DMS114 treated with DMSO at 0.1 percent for 48 hours (cell line): ENCODE measurements at regions not wholly inside any gene's neighbourhood (a gene's known extent, or its start where the extent isn't known, plus 50 kb on each side); places are given as distances from the start of the nearest gene placed in this dataset.
"Not testable (repeated sequence)": the region's sequence is repeated elsewhere in the genome, so short reads cannot be mapped to it uniquely, and the experiment has no call there.

Source experiments
- DNase-seq: peaks from one replicate; lab custom pipeline; 2025; ENCODE audit not compliant: unreplicated experiment; lab: John Stamatoyannopoulos, UW

- DNase-seq = no peak
These were observed 436.6 kb upstream of the GBE1 start for GRCh38 chr3:82198009-82198408.

DNA sequence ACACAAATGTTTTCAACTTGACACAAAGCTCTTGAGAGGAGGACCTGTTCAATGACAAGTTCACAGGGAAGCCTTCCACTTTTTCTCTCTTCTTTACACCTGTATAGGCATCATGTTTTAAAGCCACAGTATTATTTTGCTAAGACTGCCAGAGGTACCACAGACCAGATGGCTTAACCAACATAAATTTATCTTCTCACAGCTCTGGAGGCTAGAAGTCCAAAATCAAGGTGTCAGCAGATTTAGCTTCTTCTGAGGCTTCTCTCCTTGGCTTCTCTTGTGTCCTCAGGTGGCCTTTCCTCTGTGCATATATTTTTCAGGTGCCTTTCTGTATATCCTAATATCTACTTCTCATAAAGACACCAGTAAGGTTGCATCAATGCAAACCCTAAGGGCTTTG lies 435.2 kb upstream of the GBE1 start:
- no peak for DNase-seq

GRCh38 chr3:82194870-82195269 lies 433.4 kb upstream of the GBE1 start:
- no peak for DNase-seq

GRCh38 chr3:82186017-82186416 lies 424.6 kb upstream of the GBE1 start:
- DNase-seq = no peak

DNA sequence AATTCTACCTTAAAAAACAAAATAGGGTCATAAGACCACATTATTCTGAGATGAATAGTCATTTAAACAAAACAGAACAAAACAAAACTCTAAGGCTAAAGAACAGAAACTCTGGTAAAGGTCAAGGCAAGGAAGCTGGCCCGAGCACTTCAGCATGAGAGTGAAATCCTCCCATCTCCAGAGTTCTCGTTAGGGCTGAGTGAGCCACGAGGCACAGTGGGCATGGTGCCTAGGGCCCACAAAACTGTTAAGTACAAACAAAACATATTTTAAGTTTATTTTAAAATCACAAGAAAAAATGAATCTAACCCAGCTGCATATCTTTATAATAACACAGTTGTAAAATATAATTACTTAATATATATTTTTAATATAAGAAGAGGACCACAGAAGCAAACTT lies 417.8 kb upstream of the GBE1 start:
- no peak for DNase-seq

GRCh38 chr3:82178291-82178690 lies 416.8 kb upstream of the GBE1 start:
- DNase-seq = no peak

DNA sequence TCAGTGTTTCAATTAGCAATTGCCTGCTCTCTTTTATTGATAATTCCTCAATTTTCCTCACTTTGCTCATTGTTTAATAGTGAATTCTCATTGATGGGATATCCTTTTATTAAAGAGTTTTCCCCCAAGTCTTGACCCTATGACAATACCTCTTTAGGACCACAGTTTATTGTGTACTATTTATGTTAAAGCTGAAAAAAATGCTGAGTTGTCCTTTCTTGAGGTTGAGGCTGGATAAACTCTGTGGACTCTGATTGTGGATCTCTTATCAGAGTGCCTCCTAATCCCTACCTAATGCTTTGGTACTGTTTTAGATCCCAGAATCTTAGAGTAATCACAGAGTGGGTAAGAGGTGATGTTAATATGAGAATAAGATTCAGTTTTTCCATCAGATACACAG lies 416.3 kb upstream of the GBE1 start:
- no peak for DNase-seq

DNA sequence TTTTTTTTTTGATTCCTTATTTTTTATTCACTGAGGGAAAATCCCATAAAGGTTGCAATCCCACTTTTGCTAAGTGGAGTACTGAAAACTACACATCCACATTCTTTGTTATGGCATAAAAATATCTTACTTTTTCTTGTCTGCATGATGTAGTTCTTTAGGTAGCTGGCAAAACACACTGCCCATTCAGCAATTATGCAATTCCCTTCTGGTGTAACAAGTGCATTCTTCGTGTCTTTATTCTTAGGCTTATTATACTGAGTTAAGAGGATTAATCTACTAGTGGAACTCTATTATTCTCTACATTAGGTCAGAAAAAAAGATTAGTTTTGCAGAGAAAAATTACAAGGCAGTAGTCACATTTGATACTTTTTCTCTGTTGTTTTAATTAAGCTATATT lies 403.8 kb upstream of the GBE1 start:
- no peak for DNase-seq

DNA sequence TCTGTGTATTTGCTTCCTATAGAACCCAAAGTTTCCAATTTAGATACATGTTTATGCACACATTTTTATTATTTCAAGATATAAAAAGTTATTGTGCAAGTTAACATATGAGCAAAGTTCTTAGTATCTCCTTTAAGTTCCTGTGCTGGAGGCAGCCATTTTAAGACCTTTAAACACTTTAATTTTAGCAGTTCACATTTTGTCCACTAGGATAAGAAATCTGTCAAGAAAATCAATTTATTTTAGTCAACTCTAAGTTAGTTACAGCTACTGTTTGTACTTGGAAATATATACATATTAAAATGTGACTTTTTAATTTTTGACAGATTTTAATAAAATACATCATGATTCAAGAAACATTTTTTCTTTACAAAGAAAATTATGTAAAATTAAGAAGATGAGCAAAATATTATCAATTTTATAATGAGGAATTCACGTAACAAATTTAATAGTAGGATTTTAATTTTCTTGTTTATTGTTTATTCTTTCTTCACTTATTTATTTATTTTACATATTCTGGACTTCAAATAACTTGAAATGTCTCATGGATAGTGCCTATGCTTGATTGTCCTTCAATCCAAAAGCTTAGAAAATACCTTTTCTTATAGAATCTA lies 402.6 kb upstream of the GBE1 start:
- no peak for DNase-seq

DNA sequence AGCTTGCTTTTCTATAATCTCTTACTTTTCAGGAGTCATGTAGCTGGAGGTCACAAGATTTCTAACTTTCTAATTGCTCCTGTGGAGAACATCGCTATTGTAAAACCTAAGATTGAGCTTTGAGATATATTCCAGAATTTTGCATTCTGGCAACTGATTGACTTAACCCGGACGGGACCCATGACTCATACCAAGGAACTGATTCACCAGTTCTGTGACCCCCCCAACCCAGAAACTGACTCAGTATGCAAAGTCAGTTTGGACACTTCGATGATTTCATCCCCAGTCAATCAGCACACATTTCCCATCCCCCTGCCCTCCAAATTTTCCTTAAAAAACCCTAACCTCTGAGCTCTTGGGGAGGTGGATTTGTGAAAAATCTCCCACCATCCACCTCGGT lies 396.5 kb upstream of the GBE1 start:
- DNase-seq = no peak

- not testable (repeated sequence) for DNase-seq
These were observed 392.4 kb upstream of the GBE1 start for GRCh38 chr3:82153892-82154291.

GRCh38 chr3:82145742-82146141 lies 384.3 kb upstream of the GBE1 start:
- DNase-seq = no peak

DNA sequence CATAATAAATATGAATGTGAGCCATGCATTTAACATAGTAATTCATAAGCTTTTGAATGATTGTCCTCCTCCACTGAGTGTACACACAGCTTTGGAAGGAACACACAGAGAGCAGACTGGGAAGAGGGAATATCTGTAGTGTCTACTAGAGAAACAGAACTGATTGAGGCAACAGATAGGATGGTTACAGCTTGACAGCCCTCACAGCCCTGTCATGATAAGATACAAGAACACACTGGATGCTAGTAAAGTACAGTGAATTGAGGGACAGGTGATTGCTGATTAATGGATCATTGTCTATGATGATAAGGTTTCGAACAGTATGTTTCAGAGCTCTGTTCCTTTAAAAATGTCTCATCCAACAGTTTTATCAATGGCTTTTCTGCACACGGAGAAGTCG lies 383.4 kb upstream of the GBE1 start:
- no peak for DNase-seq

GRCh38 chr3:82143661-82144412 lies 382.4 kb upstream of the GBE1 start:
- DNase-seq = no peak

- DNase-seq = no peak
These were observed 380.1 kb upstream of the GBE1 start for GRCh38 chr3:82141592-82141991.

DNA sequence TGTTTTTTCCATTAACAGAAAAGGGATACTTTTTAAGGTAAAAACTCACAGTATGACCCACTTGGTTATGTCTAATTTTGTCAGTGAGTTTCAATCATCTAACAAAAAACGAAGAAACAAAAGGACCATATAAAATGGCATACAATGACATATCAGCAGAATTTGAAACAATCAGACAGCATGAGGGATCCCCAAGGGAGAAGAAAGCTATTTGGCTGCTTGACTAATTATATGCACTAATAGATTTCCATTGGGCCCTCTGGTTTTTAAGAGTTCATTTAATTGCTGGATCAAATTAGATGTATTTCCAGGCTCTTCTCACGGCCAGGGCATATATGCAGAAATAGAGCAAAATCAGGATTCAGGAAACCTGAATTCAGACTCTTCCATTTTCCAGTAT lies 376.4 kb upstream of the GBE1 start:
- no peak for DNase-seq

DNA sequence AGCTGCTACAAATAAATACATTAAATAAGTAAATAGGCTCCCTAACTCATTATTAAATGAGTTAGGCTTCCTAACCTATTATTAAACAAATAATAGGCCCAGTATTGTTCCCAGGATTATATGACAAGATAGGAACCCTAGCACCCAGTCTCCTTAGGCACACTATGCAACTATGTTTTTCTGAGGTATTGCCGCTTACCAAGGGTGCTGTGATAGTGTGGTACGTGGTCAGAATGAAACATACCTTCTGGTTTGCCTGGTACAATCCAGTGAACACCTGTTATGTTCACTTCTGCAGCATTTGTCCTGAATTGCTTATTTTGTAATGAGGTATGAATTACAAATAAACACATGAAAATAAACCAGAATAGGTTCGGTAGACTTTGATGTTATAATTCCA lies 375.6 kb upstream of the GBE1 start:
- DNase-seq = no peak

- DNase-seq = peak; percentile 5
These were observed 371.7 kb upstream of the GBE1 start for GRCh38 chr3:82133070-82133606.

DNA sequence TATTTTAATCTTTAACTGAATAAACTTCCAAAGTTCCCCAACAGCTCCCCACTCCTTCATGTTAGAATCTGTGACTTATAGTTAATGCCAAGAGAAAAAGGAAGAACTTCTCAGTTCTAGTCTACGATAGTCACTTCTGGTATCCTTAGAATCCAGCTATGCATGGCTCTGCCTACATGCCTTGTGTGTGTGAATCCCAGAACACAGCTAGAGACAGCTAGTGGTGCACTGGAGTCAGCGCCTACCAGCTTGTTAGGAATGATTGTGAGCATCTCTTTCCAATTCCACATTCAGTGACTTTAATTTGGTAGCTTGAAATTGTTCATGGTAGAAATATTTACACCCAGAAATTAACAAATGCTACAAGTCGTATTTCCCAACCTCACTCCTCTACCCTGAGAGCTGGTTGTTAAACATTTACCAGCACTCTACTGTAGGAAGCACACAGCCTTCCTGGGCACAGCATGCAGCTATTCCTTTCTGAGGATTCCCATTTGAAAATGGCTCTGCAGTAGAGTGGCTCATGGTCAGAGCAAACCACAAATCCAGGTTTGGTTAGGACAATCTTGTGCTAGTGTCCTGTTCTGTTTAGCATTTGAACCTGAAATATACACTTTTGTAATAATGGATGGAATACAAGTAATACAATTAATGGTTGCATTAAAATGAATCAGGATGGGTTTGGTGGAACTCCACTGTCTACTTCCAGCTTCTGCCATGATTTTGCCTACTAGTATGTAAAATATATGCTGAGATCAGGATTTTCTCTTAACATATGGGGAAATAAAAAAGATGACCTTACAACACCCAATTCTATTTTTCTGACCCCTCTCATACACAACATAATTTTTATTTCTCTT lies 371.0 kb upstream of the GBE1 start:
- DNase-seq = no peak

- DNase-seq = no peak
These were observed 368.6 kb upstream of the GBE1 start for GRCh38 chr3:82130046-82130445.

DNA sequence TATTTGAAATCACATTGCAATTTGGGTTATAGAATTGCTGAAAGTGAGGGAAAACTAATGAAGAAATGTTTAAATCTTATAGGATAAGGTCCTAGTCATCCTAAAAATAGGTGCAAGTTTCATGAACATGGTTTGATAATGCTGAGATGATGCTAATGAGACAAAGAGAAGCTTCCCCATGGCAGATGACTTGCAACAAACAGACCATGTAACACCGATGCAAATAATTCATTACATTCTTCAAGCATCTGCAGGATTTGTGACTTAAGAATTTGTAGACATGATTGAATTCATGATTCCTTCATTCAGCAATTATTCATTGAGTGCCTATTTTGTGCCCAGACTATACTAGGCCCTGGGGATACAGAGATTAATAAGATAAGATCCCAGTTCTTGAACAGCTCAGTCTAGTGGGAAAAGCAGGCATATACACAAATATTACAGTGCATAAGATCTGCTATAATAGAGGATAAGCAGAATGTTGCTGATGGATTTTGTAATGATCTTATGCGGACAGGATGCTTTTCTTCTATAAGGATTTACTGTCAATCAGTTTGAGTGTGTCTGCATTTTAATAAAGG lies 367.9 kb upstream of the GBE1 start:
- DNase-seq = no peak
